ENCODE measurements at regions not wholly inside any gene's neighbourhood (a gene's known extent, or its start where the extent isn't known, plus 50 kb on each side); places are given as distances from the start of the nearest gene placed in this dataset.

GRCh38 chr5:165809914-165810313, 2304.5 kb downstream of the MAT2B start:
- H2BK5ac ChIP-seq (ENCODE audit: low read depth, low read length, poor library complexity) = no peak overlapping the region
- no peak overlapping the region for H3K18ac ChIP-seq (ENCODE audit: low read length)
- no peak overlapping the region for H2AK5ac ChIP-seq (ENCODE audit: low read length)
- DNase-seq = no peak
- no CpG with 5 or more reads among the region's 3 CpGs for WGBS (ENCODE audit: extremely low coverage, insufficient coverage, insufficient read length)
- no peaks in the 10 kb centered on the region for H3K79me2 ChIP-seq (ENCODE audit: control insufficient read depth, insufficient read depth, low read length, poor library complexity)
- H3K23ac ChIP-seq (ENCODE audit: low read length) = no peak overlapping the region
- H4K12ac ChIP-seq (ENCODE audit: low read depth, low read length) = no peak overlapping the region
- H4K91ac ChIP-seq (ENCODE audit: low read depth, low read length) = no peak overlapping the region
- no peaks in the 10 kb centered on the region for H3K4me1 ChIP-seq (ENCODE audit: control insufficient read depth in 1 of 2, insufficient read depth in 2 of 2, low read length in 2 of 2)
- H3K36me3 ChIP-seq (ENCODE audit: control insufficient read depth in 1 of 2, insufficient read depth in 2 of 2, low read length in 2 of 2) = no peaks in the 10 kb centered on the region
- no peak overlapping the region for H3K9ac ChIP-seq (ENCODE audit: low read length)
- no peak overlapping the region for H3K4me3 ChIP-seq (ENCODE audit: low read depth, low read length)
- H3K27me3 ChIP-seq (ENCODE audit: insufficient read depth, low read length) = no peaks in the 10 kb centered on the region
- H3K79me1 ChIP-seq (ENCODE audit: low read length) = no peaks in the 10 kb centered on the region
- no peak overlapping the region for H3K4ac ChIP-seq (ENCODE audit: low read depth, low read length)
- no peak overlapping the region for H2BK12ac ChIP-seq (ENCODE audit: low read length)
- no peak overlapping the region for H2AFZ ChIP-seq (ENCODE audit: insufficient read depth, low read length, poor library complexity)
- no peak overlapping the region for H3K14ac ChIP-seq (ENCODE audit: low read length)
- no peaks in the 10 kb centered on the region for H3K9me3 ChIP-seq (ENCODE audit: insufficient read depth, low read depth, low read length)
- H2BK120ac ChIP-seq (ENCODE audit: insufficient read depth, low read length, poor library complexity) = no peak overlapping the region
- H3K27ac ChIP-seq (ENCODE audit: low read depth, low read length) = no peak overlapping the region
- H3K4me2 ChIP-seq (ENCODE audit: low read length) = no peak overlapping the region
- no peak overlapping the region for H4K8ac ChIP-seq (ENCODE audit: low read depth, low read length)

- no peak overlapping the region for H2AFZ ChIP-seq (ENCODE audit: insufficient read depth, low read length, poor library complexity)
- no peaks in the 10 kb centered on the region for H3K27me3 ChIP-seq (ENCODE audit: insufficient read depth, low read length)
- H3K79me2 ChIP-seq (ENCODE audit: control insufficient read depth, insufficient read depth, low read length, poor library complexity) = no peaks in the 10 kb centered on the region
- H3K4ac ChIP-seq (ENCODE audit: low read depth, low read length) = no peak overlapping the region
- DNase-seq = no peak
- H2BK120ac ChIP-seq (ENCODE audit: insufficient read depth, low read length, poor library complexity) = no peak overlapping the region
- no peak overlapping the region for H3K14ac ChIP-seq (ENCODE audit: low read length)
- no peaks in the 10 kb centered on the region for H3K4me1 ChIP-seq (ENCODE audit: control insufficient read depth in 1 of 2, insufficient read depth in 2 of 2, low read length in 2 of 2)
- no peak overlapping the region for H3K4me2 ChIP-seq (ENCODE audit: low read length)
- H3K4me3 ChIP-seq (ENCODE audit: low read depth, low read length) = no peak overlapping the region
- H4K8ac ChIP-seq (ENCODE audit: low read depth, low read length) = no peak overlapping the region
- H2BK12ac ChIP-seq (ENCODE audit: low read length) = no peak overlapping the region
- no peak overlapping the region for H2AK5ac ChIP-seq (ENCODE audit: low read length)
- no peaks in the 10 kb centered on the region for H3K36me3 ChIP-seq (ENCODE audit: control insufficient read depth in 1 of 2, insufficient read depth in 2 of 2, low read length in 2 of 2)
- no peak overlapping the region for H3K9ac ChIP-seq (ENCODE audit: low read length)
- no peak overlapping the region for H2BK5ac ChIP-seq (ENCODE audit: low read depth, low read length, poor library complexity)
- no peak overlapping the region for H4K12ac ChIP-seq (ENCODE audit: low read depth, low read length)
- no peak overlapping the region for H3K18ac ChIP-seq (ENCODE audit: low read length)
- H3K79me1 ChIP-seq (ENCODE audit: low read length) = no peaks in the 10 kb centered on the region
- no peak overlapping the region for H4K91ac ChIP-seq (ENCODE audit: low read depth, low read length)
- no CpG with 5 or more reads among the region's 6 CpGs for WGBS (ENCODE audit: extremely low coverage, insufficient coverage, insufficient read length)
- H3K23ac ChIP-seq (ENCODE audit: low read length) = no peak overlapping the region
- no peaks in the 10 kb centered on the region for H3K9me3 ChIP-seq (ENCODE audit: insufficient read depth, low read depth, low read length)
- H3K27ac ChIP-seq (ENCODE audit: low read depth, low read length) = no peak overlapping the region
These were observed 2324.1 kb downstream of the MAT2B start for GRCh38 chr5:165829504-165829903.

DNA sequence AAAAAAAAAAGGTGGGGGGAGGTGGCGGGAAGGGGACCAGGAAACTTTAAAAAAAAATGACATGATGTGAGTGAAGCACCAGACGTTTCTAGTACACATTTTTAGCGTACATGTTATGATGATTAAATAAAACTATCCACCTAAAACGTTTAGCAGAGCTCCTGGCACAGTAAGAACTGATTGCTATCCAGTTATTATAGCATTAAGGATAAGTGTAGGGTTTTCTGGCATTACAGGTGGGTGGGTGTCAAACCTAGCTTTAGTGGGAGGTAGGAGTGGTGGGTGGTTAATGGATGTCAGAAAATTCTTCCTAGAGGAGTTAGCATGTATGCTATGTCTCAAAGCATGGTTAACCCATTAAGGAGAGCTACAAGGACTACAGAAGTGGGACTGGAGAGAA, 2329.5 kb downstream of the MAT2B start:
- Histone ChIP-seq H3K4me2 (ENCODE audit: low read length) (no peak overlapping the region), H3K79me1 (ENCODE audit: low read length) (no peaks in the 10 kb centered on the region), H3K36me3 (ENCODE audit: control insufficient read depth in 1 of 2, insufficient read depth in 2 of 2, low read length in 2 of 2) (no peaks in the 10 kb centered on the region), H3K9me3 (ENCODE audit: insufficient read depth, low read depth, low read length) (no peaks in the 10 kb centered on the region), H3K27me3 (ENCODE audit: insufficient read depth, low read length) (no peaks in the 10 kb centered on the region), H3K14ac (ENCODE audit: low read length) (no peak overlapping the region), H3K23ac (ENCODE audit: low read length) (no peak overlapping the region), H2AFZ (ENCODE audit: insufficient read depth, low read length, poor library complexity) (no peak overlapping the region), H2BK120ac (ENCODE audit: insufficient read depth, low read length, poor library complexity) (no peak overlapping the region), H3K79me2 (ENCODE audit: control insufficient read depth, insufficient read depth, low read length, poor library complexity) (no peaks in the 10 kb centered on the region), H3K4ac (ENCODE audit: low read depth, low read length) (no peak overlapping the region), H3K4me1 (ENCODE audit: control insufficient read depth in 1 of 2, insufficient read depth in 2 of 2, low read length in 2 of 2) (no peaks in the 10 kb centered on the region), H4K8ac (ENCODE audit: low read depth, low read length) (no peak overlapping the region), H4K91ac (ENCODE audit: low read depth, low read length) (no peak overlapping the region), H3K18ac (ENCODE audit: low read length) (no peak overlapping the region), H2AK5ac (ENCODE audit: low read length) (no peak overlapping the region), H3K27ac (ENCODE audit: low read depth, low read length) (no peak overlapping the region), H3K9ac (ENCODE audit: low read length) (no peak overlapping the region), H4K12ac (ENCODE audit: low read depth, low read length) (no peak overlapping the region), H2BK12ac (ENCODE audit: low read length) (no peak overlapping the region), H2BK5ac (ENCODE audit: low read depth, low read length, poor library complexity) (no peak overlapping the region), H3K4me3 (ENCODE audit: low read depth, low read length) (no peak overlapping the region)
- DNase-seq = no peak
- no CpG with 5 or more reads among the region's 4 CpGs for WGBS (ENCODE audit: extremely low coverage, insufficient coverage, insufficient read length)

GRCh38 chr5:165836046-165836445, 2330.6 kb downstream of the MAT2B start:
- DNase-seq = no peak
- Histone ChIP-seq H3K27ac (ENCODE audit: low read depth, low read length) (no peak overlapping the region), H3K23ac (ENCODE audit: low read length) (no peak overlapping the region), H2BK5ac (ENCODE audit: low read depth, low read length, poor library complexity) (no peak overlapping the region), H3K14ac (ENCODE audit: low read length) (no peak overlapping the region), H3K4me2 (ENCODE audit: low read length) (no peak overlapping the region), H2BK120ac (ENCODE audit: insufficient read depth, low read length, poor library complexity) (no peak overlapping the region), H3K9me3 (ENCODE audit: insufficient read depth, low read depth, low read length) (no peaks in the 10 kb centered on the region), H3K36me3 (ENCODE audit: control insufficient read depth in 1 of 2, insufficient read depth in 2 of 2, low read length in 2 of 2) (no peaks in the 10 kb centered on the region), H3K9ac (ENCODE audit: low read length) (no peak overlapping the region), H3K4me3 (ENCODE audit: low read depth, low read length) (no peak overlapping the region), H2AK5ac (ENCODE audit: low read length) (no peak overlapping the region), H3K79me2 (ENCODE audit: control insufficient read depth, insufficient read depth, low read length, poor library complexity) (no peaks in the 10 kb centered on the region), H3K27me3 (ENCODE audit: insufficient read depth, low read length) (no peaks in the 10 kb centered on the region), H3K4me1 (ENCODE audit: control insufficient read depth in 1 of 2, insufficient read depth in 2 of 2, low read length in 2 of 2) (no peaks in the 10 kb centered on the region), H4K8ac (ENCODE audit: low read depth, low read length) (no peak overlapping the region), H3K4ac (ENCODE audit: low read depth, low read length) (no peak overlapping the region), H2AFZ (ENCODE audit: insufficient read depth, low read length, poor library complexity) (no peak overlapping the region), H2BK12ac (ENCODE audit: low read length) (no peak overlapping the region), H4K91ac (ENCODE audit: low read depth, low read length) (no peak overlapping the region), H3K18ac (ENCODE audit: low read length) (no peak overlapping the region), H3K79me1 (ENCODE audit: low read length) (no peaks in the 10 kb centered on the region), H4K12ac (ENCODE audit: low read depth, low read length) (no peak overlapping the region)
- WGBS (ENCODE audit: extremely low coverage, insufficient coverage, insufficient read length) = no CpG with 5 or more reads among the region's 1 CpG

All from trophoblast cell (in vitro differentiated cells and primary cell).